Left kidney (tissue), 1 donor: ENCODE measurements at regions not wholly inside any gene's neighbourhood (a gene's known extent, or its start where the extent isn't known, plus 50 kb on each side); places are given as distances from the start of the nearest gene placed in this dataset.

Experiments used
- DNase-seq: peaks from one replicate; pipeline ENCODE4 v3.0.0-alpha.2; 2013

DNA sequence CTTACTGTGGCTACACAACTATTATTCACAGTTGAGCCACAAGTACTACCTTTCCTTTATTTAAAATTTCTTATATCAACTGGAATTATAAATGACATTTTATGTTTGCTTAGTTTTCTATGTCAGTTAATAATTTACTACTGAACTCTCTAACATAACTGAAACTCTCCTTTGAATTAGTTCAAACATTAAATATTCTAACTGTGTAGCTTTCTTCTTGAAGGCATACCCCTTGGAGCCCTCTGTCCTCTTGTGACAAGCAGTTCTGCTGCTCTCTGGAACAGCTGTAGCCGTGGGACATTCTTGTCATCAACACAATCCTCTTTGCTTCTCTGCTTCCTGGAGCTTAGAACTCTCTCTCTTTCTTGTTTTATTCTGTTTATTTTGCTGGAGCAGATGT, 244.8 kb downstream of the NHLRC3 start:
- no peak for DNase-seq

DNA sequence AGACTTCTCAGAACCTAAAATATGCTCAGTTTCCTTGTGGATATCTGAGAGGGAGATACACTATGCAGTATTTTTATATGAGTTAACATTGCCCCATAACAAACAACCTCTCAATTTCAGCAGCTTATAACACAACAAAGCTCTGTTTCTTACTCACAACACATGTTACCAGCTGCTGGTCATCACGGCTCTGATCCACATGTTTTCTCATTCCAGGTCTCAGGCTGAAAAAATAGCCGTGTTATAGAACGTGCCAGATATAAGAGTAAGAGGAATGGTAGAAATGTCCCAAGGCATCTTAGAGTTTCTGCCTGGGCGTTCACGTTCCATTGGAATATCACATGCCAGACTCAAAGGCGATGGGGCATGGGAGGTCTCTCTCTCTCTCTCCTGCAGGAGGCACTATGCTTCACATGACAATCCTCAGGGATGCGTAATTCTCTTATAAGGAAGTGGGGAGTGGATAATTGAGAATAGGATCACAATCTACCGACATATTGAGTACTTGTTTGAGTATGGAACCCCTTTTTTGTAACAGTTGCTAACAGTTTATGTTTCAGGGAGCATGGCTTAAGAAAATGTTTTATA, 246.6 kb downstream of the NHLRC3 start:
- DNase-seq: no peak
